ENCODE measurements at regions not wholly inside any gene's neighbourhood (a gene's known extent, or its start where the extent isn't known, plus 50 kb on each side); places are given as distances from the start of the nearest gene placed in this dataset.
A peak's percentile ranks its signal among the peaks of the same experiment; 100 is the strongest.

- Histone ChIP-seq H4K20me1 (ENCODE audit: insufficient read depth, poor library complexity, severe bottlenecking) (no peaks in the 10 kb centered on the region), H3K4me1 (ENCODE audit: insufficient read depth) (no peaks in the 10 kb centered on the region), H3K27ac (no peak overlapping the region), H2AFZ (no peak overlapping the region), H3K27me3 (no peaks in the 10 kb centered on the region), H3K4me2 (peak overlapping the region; percentile 53), H3K4me3 (no peak overlapping the region), H3K9me3 (ENCODE audit: low read depth) (no peaks in the 10 kb centered on the region), H3K9me2 (replicated peaks; ENCODE audit: insufficient read depth) (no peaks in the 10 kb centered on the region), H3K36me3 (replicated peaks; ENCODE audit: insufficient read depth, low read depth) (no peaks in the 10 kb centered on the region), H3K79me2 (no peaks in the 10 kb centered on the region)
- WGBS (ENCODE audit: low lambda C conversion rate, missing lambda C conversion rate): 48% methylated on average over 21 of the region's 21 CpGs
- no peak for DNase-seq (ENCODE audit: low spot score)
- TF ChIP-seq EZH2phosphoT487 (IDR thresholded peaks at IDR 0.05; ENCODE audit: low read depth, severe bottlenecking, unreplicated experiment) (no peak), EZH2 (IDR thresholded peaks at IDR 0.05; ENCODE audit: borderline replicate concordance) (no peak), CTCF (IDR thresholded peaks at IDR 0.05; ENCODE audit: poor library complexity) (no peak)
Measured at GRCh38 chr2:2656115-2657011, 325.3 kb upstream of the MYT1L start.

- Histone ChIP-seq H3K79me2 (no peaks in the 10 kb centered on the region), H3K4me1 (ENCODE audit: insufficient read depth) (no peaks in the 10 kb centered on the region), H3K27ac (no peak overlapping the region), H3K27me3 (no peaks in the 10 kb centered on the region), H3K4me2 (peak overlapping the region; percentile 53), H3K9me2 (replicated peaks; ENCODE audit: insufficient read depth) (no peaks in the 10 kb centered on the region), H3K4me3 (no peak overlapping the region), H2AFZ (no peak overlapping the region), H3K9me3 (ENCODE audit: low read depth) (no peaks in the 10 kb centered on the region), H4K20me1 (ENCODE audit: insufficient read depth, poor library complexity, severe bottlenecking) (no peaks in the 10 kb centered on the region), H3K36me3 (replicated peaks; ENCODE audit: insufficient read depth, low read depth) (no peaks in the 10 kb centered on the region)
- no peak for DNase-seq (ENCODE audit: low spot score)
- TF ChIP-seq CTCF (IDR thresholded peaks at IDR 0.05; ENCODE audit: poor library complexity) (no peak), EZH2phosphoT487 (IDR thresholded peaks at IDR 0.05; ENCODE audit: low read depth, severe bottlenecking, unreplicated experiment) (no peak), EZH2 (IDR thresholded peaks at IDR 0.05; ENCODE audit: borderline replicate concordance) (no peak)
- 66% methylated on average over 8 of the region's 8 CpGs for WGBS (ENCODE audit: low lambda C conversion rate, missing lambda C conversion rate)
Measured at GRCh38 chr2:2655453-2656114, 324.5 kb upstream of the MYT1L start.

- Histone ChIP-seq H2AFZ (no peak overlapping the region), H3K4me2 (no peak overlapping the region), H3K27me3 (no peaks in the 10 kb centered on the region), H4K20me1 (ENCODE audit: insufficient read depth, poor library complexity, severe bottlenecking) (no peaks in the 10 kb centered on the region), H3K4me1 (ENCODE audit: insufficient read depth) (no peaks in the 10 kb centered on the region), H3K9me3 (ENCODE audit: low read depth) (no peaks in the 10 kb centered on the region), H3K4me3 (no peak overlapping the region), H3K79me2 (no peaks in the 10 kb centered on the region), H3K27ac (no peak overlapping the region), H3K36me3 (replicated peaks; ENCODE audit: insufficient read depth, low read depth) (no peaks in the 10 kb centered on the region), H3K9me2 (replicated peaks; ENCODE audit: insufficient read depth) (no peaks in the 10 kb centered on the region)
- DNase-seq (ENCODE audit: low spot score): no peak
- TF ChIP-seq CTCF (IDR thresholded peaks at IDR 0.05; ENCODE audit: poor library complexity) (no peak), EZH2phosphoT487 (IDR thresholded peaks at IDR 0.05; ENCODE audit: low read depth, severe bottlenecking, unreplicated experiment) (no peak), EZH2 (IDR thresholded peaks at IDR 0.05; ENCODE audit: borderline replicate concordance) (no peak)
- WGBS (ENCODE audit: low lambda C conversion rate, missing lambda C conversion rate): 73% methylated on average over 5 of the region's 5 CpGs
Measured at GRCh38 chr2:2653231-2653630, 322.2 kb upstream of the MYT1L start.
